ENCODE measurements at regions not wholly inside any gene's neighbourhood (a gene's known extent, or its start where the extent isn't known, plus 50 kb on each side); places are given as distances from the start of the nearest gene placed in this dataset.

DNA sequence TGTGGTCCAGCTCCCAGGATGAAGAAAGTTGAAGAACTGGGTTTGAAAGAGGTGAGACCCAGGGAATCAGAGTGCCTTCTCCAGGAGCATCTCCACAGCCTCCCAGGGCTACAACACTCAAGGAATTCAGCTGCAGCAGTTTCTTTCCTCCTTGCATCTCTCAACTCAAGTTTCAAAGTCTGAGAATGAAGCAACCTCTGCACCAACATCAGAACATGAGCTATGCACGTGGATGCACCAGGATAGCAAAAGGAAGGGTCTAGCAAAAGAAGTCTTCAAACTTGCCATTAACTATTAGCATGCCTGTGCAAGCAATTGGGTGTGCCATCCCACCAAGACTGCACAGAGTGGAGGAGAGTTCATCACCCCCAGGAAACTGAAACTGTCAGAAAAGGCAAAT is 193.9 kb downstream of the OTOR start:
- Histone ChIP-seq H3K4me3 (no peak overlapping the region), H3K27me3 (no peaks in the 10 kb centered on the region), H3K9me3 (no peaks in the 10 kb centered on the region), H3K27ac (no peak overlapping the region), H3K4me1 (no peaks in the 10 kb centered on the region), H3K36me3 (no peaks in the 10 kb centered on the region)
- TF ChIP-seq POLR2A (IDR thresholded peaks at IDR 0.05), result no peak
- TF ChIP-seq, protein P1, sequence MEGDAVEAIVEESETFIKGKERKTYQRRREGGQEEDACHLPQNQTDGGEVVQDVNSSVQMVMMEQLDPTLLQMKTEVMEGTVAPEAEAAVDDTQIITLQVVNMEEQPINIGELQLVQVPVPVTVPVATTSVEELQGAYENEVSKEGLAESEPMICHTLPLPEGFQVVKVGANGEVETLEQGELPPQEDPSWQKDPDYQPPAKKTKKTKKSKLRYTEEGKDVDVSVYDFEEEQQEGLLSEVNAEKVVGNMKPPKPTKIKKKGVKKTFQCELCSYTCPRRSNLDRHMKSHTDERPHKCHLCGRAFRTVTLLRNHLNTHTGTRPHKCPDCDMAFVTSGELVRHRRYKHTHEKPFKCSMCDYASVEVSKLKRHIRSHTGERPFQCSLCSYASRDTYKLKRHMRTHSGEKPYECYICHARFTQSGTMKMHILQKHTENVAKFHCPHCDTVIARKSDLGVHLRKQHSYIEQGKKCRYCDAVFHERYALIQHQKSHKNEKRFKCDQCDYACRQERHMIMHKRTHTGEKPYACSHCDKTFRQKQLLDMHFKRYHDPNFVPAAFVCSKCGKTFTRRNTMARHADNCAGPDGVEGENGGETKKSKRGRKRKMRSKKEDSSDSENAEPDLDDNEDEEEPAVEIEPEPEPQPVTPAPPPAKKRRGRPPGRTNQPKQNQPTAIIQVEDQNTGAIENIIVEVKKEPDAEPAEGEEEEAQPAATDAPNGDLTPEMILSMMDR (IDR thresholded peaks at IDR 0.05), result no peak
- no peak for TF ChIP-seq POLR2AphosphoS5 (IDR thresholded peaks at IDR 0.05; ENCODE audit: insufficient read depth in 1 of 2, low read depth in 1 of 2)
- no peak for DNase-seq (ENCODE audit: extremely low spot score in 2 of 2)
- intact Hi-C loops (cut with DNase I), result no loop called here

DNA sequence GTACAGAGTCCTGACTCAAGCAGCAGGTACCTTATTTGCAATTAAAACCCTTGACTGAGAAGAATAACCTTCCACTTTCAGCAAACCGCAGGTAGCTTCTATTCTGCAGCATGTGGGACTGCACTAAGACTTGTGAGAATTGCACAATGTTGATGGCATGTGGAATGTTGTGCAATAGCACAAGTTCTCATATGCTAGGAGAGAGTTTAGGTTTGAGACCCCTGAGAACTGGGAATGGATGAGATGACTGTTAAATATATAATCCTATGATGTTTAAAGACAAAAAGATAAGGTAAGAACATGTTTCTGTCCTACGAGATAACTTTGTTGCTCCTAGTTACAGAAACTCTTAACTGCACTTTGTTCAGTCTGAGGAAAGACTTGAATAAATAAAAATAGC is 194.6 kb downstream of the OTOR start:
- TF ChIP-seq, protein P1 (IDR thresholded peaks at IDR 0.05), result no peak
- TF ChIP-seq POLR2AphosphoS5 (IDR thresholded peaks at IDR 0.05; ENCODE audit: insufficient read depth in 1 of 2, low read depth in 1 of 2) (no peak), POLR2A (IDR thresholded peaks at IDR 0.05) (no peak)
- no peak overlapping the region for H3K27ac ChIP-seq
- H3K36me3 ChIP-seq, result no peaks in the 10 kb centered on the region
- H3K4me1 ChIP-seq, result no peaks in the 10 kb centered on the region
- DNase-seq (ENCODE audit: extremely low spot score in 2 of 2), result no peak
- no peaks in the 10 kb centered on the region for H3K27me3 ChIP-seq
- intact Hi-C loops (cut with DNase I), result no loop called here
- H3K4me3 ChIP-seq, result no peak overlapping the region
- H3K9me3 ChIP-seq, result no peaks in the 10 kb centered on the region

DNA sequence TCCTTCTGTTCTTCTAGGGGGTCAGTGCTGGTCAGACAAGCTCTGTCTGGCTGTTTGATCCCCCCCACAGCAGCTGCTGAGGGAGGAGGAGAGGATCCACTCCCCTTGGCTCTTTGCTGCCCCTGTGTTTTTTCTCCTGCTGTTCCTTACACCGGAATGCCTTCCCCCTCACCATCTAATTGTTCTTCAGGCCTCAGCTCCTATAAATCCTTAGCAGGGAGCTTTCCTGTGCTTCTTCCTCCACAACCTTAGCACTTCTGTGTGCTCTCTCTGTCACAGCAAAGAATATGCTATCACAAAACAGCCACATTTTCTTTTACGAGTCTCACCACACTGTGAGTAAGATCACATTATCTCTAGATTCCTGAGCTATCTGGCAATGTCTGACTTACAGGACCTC is 196.6 kb downstream of the OTOR start:
- H3K27ac ChIP-seq, result no peak overlapping the region
- no peaks in the 10 kb centered on the region for H3K9me3 ChIP-seq
- TF ChIP-seq, protein P1 (IDR thresholded peaks at IDR 0.05), result no peak
- TF ChIP-seq POLR2AphosphoS5 (IDR thresholded peaks at IDR 0.05; ENCODE audit: insufficient read depth in 1 of 2, low read depth in 1 of 2), result no peak
- TF ChIP-seq POLR2A (IDR thresholded peaks at IDR 0.05), result no peak
- no peaks in the 10 kb centered on the region for H3K27me3 ChIP-seq
- H3K4me1 ChIP-seq, result no peaks in the 10 kb centered on the region
- H3K4me3 ChIP-seq, result no peak overlapping the region
- H3K36me3 ChIP-seq, result no peaks in the 10 kb centered on the region
- intact Hi-C loops (cut with DNase I), result no loop called here
- DNase-seq (ENCODE audit: extremely low spot score in 2 of 2), result no peak

DNA sequence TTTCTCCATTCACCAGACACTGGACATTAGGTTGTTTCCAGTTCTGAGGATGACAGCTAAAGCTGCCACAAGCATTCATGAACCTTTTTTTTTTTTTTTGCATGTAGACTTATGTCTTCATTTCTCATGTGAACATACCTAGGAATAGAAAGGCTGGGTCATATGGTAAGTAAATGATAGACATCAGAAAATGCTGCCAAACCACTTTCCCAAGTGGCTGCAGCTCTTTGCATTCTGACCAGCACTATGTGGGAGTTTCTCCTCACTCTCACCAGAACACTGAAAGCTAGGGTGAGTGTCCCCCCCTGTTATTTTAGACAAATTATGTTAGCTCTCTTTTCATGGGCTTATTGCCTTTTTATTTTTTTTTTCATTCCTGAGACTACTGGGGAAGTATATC is 197.5 kb downstream of the OTOR start:
- intact Hi-C loops (cut with DNase I), result no loop called here
- TF ChIP-seq, protein P1 (IDR thresholded peaks at IDR 0.05), result no peak
- TF ChIP-seq POLR2AphosphoS5 (IDR thresholded peaks at IDR 0.05; ENCODE audit: insufficient read depth in 1 of 2, low read depth in 1 of 2) (no peak), POLR2A (IDR thresholded peaks at IDR 0.05) (no peak)
- H3K4me1 ChIP-seq, result no peaks in the 10 kb centered on the region
- DNase-seq (ENCODE audit: extremely low spot score in 2 of 2), result no peak
- H3K27me3 ChIP-seq, result no peaks in the 10 kb centered on the region
- H3K4me3 ChIP-seq, result no peak overlapping the region
- H3K36me3 ChIP-seq, result no peaks in the 10 kb centered on the region
- H3K9me3 ChIP-seq, result no peaks in the 10 kb centered on the region
- no peak overlapping the region for H3K27ac ChIP-seq

DNA sequence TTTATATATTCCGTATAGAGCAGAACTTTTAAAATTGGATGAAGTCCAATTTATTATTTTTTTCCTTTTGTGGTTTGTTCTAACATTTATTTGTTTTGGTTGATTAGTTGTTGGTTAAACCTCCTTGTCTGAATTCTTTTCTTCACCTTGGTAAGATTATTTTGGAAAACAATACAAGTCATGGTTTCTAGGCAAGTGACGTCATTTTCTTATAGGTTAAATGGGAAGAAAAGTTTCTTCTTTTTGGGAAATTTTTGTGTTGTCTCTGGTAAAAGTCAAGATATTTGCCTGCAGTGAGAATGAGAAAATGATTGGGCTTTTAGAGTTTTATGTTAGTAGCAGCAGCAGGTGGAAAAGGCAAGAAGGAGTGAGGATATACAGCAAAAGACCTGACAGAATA is 197.9 kb downstream of the OTOR start:
- Histone ChIP-seq H3K27me3 (no peaks in the 10 kb centered on the region), H3K4me3 (no peak overlapping the region), H3K27ac (no peak overlapping the region), H3K9me3 (no peaks in the 10 kb centered on the region), H3K36me3 (no peaks in the 10 kb centered on the region), H3K4me1 (no peaks in the 10 kb centered on the region)
- TF ChIP-seq, protein P1 (IDR thresholded peaks at IDR 0.05), result no peak
- TF ChIP-seq POLR2A (IDR thresholded peaks at IDR 0.05) (no peak), POLR2AphosphoS5 (IDR thresholded peaks at IDR 0.05; ENCODE audit: insufficient read depth in 1 of 2, low read depth in 1 of 2) (no peak)
- intact Hi-C loops (cut with DNase I), result no loop called here
- DNase-seq (ENCODE audit: extremely low spot score in 2 of 2), result no peak

Measured in vagina (tissue), 2 donors.